ENCODE measurements at regions not wholly inside any gene's neighbourhood (a gene's known extent, or its start where the extent isn't known, plus 50 kb on each side); places are given as distances from the start of the nearest gene placed in this dataset.
"Not testable (repeated sequence)": the region's sequence is repeated elsewhere in the genome, so short reads cannot be mapped to it uniquely, and the experiment has no call there.

DNA sequence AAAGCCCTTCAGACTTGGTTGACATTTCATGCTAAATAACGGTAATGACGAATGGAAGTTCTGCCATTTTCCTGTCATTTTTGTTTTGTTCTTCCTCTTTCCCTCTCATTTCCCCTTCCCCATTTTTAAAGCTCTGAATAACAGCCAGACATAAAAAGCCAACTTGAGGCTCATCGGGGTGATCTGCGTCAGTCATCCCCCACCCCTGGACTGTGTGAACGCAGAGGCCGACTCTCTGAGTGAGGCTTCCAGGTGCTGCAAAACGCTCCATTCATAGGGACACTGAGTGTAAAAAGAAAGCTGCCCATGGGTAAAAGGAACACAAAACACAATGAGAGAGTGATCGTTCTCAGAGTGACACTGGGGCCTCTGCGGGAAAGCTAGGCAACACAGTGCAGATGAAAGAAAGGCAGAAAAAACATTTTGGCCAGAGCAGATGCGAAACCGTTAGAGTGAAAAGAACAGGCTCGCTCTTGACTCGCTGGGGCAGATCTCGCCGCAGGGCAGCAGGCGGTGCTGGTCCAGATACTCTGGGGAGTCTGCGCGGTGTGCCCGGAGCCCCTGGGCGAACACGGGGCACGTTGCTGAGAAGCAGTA is 684.8 kb downstream of the QKI start:
- DNase-seq, result no peak

- no peak for DNase-seq
Measured at GRCh38 chr6:164098857-164099267, 684.3 kb downstream of the QKI start.

GRCh38 chr6:164097551-164098398 is 683.3 kb downstream of the QKI start:
- peak; percentile 27 to 42 for DNase-seq

- DNase-seq, result no peak
Measured at GRCh38 chr6:164097056-164097455, 682.5 kb downstream of the QKI start.

GRCh38 chr6:164095056-164095455 is 680.5 kb downstream of the QKI start:
- no peak for DNase-seq

- no peak for DNase-seq
Measured at GRCh38 chr6:164087870-164088269, 673.4 kb downstream of the QKI start.

GRCh38 chr6:164087211-164087610 is 672.7 kb downstream of the QKI start:
- no peak for DNase-seq

DNA sequence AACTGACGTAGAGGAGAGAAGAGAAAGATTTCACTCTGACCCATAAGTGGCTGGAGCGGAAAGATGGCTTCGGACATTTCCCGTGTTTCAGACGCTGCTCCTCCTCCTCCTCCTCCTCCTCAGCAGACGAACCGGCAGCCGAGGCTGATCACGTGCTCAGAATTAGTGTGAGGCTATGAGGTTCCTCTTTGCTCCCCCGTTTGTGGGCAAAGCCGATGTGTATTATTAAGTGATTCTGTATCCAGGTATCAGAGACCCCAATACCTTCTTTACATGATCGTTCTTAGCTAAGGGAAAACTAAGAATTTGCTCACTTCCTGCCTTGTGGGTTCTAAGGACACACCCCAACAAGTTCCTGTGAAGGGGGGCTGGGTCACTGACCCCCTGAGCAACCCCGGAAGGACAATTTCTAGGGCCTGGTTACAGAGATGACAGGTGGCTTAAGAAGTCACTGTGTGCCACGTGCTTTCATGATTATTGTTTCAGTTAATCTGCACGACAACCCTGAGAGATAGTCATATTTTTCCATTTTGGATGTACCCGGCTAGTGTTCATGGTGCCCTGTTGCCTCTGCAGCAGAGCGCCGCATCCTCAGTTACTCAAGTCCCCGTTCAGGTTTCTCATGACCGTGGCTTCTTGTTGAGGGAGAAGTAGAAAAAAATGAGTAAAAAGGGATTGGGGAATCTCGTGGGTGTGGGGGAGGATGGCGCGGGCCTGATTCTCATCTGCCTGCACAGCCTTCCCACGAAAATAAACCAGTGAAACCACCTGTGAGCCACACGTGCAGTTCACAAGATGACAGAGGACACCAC is 671.8 kb downstream of the QKI start:
- DNase-seq, result no peak

DNA sequence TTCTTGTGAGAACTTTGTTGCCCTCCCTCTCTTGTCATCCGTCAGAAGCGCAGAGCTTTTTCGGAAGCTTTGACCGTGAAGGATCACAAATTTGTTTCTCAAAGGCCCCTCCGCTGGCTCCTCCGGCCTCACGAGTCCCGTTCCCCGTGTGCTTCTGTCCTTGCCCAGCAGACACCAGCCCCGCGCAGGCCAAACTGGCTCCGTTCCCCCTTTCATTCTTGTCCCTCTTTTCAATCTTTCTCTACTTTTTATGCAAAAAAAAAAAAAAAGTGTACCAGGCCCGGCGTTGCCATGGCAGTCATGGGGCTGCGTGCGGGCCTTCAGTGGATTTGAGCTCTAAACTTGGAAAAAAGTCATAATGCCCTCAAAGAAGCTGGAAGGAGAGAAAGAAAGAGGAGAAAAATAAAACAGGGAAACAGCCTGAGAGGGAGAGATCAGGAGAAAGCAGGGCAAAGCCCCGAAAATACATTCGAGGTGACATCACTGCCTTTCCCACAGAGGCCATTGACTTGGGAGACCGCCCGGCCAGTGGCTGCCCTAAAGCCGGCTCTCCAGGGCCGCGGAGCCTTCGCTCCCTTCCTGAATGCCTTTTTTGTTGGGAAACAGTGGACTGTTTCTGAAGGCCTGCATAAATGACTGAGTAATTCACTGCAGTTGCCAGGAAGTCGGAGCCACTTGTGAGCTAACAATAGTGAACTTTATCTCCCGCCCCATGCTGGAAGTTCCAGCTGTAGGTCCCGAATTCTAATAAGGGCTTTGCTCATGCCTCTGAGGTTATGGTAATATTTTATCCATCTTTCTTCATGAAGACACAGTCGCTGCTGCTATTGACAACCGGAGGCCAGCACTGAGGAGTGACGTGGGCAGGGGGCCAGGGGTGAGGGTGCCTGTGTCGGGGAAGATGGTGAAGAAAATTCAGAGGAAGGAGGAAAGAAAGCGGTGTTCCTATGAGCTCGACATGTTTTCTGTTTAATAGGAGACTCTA is 670.9 kb downstream of the QKI start:
- DNase-seq, result no peak

GRCh38 chr6:164079275-164079600 is 664.7 kb downstream of the QKI start:
- no peak for DNase-seq

DNA sequence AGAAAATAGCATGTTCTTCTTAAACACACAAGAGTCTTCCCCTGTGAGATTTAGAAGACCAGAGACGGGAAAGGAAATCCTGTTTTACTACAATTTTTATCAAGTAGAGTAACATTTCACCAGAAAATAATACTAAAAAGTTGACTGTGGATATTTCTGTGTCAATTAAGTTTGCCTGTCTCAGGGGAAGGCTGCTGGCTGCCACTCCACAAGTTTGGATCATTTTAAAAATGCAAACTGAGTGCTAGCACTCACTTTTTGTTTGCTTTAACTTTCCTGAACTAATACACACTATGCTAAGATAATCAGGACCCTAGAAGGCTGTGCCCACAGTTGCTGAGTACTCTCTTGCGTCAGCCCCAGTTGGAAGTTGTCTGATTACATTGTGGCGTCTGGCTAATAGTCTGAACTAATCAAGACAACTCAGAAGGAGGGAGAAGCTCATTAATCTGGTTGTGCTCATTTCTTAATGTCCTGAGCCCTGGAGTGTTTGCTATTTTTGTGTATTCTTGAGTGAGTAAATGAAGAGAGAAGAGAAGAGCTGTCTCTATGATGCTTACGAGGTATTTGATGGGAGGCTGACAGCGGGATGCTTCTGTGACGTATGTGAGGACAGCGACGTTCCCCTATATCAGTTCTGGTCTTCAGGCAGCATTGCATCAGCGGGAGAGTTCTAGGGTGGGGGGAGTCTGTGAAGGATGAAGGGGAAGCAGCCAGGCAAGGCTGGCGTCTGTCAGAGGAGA is 664.2 kb downstream of the QKI start:
- DNase-seq, result no peak

DNA sequence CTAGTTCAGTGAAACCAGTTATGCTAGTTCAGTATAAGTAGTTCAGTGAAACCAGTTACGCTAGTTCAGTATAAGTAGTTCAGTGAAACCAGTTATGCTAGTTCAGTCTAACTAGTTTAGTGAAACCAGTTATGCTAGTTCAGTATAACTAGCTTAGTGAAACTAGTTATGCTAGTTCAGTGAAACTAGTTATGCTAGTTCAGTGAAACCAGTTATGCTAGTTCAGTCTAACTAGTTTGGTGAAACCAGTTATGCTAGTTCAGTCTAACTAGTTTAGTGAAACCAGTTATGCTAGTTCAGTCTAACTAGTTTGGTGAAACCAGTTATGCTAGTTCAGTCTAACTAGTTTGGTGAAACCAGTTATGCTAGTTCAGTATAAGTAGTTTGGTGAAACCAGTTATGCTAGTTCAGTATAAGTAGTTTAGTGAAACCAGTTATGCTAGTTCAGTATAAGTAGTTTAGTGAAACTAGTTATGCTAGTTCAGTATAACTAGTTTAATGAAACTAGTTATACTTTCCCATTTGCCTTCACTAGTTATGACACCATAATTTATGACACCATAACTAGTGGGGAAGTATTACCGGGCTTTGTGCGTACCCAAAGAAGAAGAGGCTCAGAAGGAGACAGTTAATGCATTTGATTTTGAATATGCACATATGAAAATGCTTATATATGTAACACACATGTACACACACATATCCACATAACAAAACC is 662.5 kb downstream of the QKI start:
- DNase-seq, result not testable (repeated sequence)

- DNase-seq, result no peak
Measured at GRCh38 chr6:164075981-164076615, 661.6 kb downstream of the QKI start.

- DNase-seq, result no peak
Measured at GRCh38 chr6:164072240-164072666, 657.7 kb downstream of the QKI start.

DNA sequence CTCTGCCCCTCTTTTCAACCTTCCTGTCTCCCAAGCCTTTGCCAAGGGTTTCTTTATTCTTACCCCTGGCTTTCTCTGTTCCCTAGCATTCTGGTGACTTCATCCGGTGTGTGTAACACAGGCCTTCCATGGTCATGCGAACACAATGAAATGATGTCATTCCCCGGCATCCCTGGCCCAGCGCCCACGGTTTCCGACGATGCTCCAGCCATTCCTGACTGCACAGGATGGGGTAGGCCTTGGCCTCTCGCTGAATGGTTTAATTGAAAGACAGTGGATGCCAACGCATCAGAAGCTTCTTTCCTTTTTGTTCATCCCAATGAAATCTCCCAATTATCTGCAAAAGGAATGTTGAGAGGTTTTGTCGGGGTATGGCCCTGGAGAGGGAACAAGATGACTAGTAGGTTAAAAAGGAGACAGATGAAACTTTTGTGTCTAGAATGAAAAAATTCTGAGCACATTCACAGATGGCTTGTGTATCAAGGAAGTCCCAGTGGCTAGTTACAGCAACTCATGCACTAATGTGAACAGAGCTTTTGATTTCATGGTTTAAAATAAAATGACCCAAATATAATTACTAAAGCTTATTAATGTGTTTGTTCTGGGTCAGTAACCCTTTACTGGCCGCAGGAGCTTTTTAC is 655.0 kb downstream of the QKI start:
- DNase-seq, result no peak

DNA sequence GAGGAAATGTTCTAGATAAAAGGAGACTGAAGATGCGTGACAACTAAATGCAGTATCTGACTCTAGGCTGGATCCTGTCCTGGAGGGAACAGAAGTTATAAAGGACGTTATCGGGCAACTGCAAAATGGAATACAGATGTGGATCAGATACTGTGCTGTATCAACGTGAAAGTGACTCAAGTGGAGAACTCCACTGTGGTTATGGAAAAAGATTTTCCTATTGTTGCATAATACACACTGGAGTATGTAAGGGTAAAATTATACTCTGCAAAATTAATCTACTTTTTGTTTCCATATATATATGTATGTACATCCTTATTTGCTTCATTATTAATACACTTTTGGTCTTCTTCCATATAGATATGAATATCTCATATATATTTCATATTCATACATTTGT is 654.0 kb downstream of the QKI start:
- DNase-seq, result no peak

DNA sequence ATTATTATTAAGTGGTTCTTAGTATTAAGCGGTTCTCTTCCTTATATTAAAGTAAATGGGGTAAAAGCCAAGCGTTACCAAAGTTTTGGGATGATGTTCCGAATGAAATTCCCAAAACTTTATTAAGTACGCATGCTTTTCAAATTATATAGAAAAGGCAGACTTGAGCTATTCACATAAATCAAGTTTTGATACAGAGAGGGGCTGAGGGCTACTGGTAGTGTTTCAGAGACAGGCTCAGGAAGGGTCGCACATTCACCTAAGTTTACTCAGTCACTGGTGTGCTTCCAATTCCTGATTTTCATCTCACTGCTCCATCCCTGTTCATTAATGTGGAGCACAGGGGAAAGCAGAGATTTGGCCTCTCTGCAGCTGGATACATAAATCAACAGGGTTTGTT is 652.2 kb downstream of the QKI start:
- no peak for DNase-seq

DNA sequence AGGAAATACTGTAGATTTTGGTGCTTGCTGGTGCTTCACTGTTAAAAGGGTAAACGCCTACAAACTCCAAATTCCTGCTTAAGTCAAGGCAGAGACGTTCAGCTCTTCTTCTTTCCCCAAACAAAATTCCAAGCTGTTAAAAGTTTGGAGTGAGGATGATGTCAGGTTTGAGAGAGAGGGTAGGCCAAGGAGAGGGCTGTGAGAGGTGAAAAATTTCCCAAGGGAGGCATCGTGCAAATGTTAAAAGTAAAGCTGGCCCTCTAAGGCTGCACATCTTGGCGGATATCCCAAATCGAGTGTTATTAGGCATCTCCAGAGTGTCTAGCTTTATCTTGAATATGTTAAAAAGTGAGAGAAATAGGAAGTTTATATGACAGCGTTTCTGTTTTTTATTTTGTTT is 651.8 kb downstream of the QKI start:
- no peak for DNase-seq

DNA sequence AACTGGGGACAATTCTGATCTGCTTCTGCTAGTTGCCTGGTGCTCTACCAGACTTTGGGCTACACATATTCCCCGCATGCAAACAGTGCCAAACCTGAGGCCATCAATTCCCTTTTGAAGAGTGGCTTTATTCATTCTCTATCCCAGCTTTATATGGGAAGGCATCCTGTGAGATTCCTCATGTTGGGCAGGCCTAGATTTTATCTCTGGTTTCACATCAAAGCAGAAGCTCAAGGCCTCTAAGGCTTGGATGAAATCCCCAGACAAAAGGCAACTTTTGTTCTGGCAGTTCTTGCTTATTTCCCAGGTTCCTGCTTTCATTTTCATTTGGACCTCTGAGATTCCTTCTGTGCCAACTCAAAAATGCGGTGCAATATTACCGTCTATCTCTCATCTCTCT is 648.8 kb downstream of the QKI start:
- no peak for DNase-seq

DNA sequence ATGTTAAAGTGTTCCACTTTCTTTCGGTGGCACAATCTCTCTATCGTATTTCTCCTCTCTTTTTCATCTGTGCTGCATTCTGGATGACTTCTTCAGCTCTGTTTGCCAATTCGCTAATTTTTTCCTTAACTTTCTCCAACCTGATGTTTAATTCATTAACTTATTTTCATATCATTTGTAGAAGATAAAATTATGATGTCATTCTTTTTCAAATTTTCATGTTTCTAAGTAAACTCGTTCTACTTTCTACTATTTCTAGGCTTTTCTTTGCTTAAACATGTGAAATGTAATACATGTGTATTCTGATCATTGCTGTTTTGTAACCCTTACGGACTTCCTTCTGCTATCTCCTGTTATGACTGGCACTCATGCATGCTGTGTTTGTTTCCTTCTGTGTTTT is 648.4 kb downstream of the QKI start:
- DNase-seq, result no peak
